WTC11 (cell line): ENCODE measurements at regions not wholly inside any gene's neighbourhood (a gene's known extent, or its start where the extent isn't known, plus 50 kb on each side); places are given as distances from the start of the nearest gene placed in this dataset.

Experiments
- ATAC-seq: fragments of 200-7000 bp; cut with Tn5 transposase; 2 replicates; pipeline ENCODE4 v1.10.0; 2021; ENCODE audit warnings: mild to moderate bottlenecking, moderate library complexity
- CTCF ChIA-PET: fragments of 300-600 bp; sonication (Branson Sonifier 250); formaldehyde crosslinking; loops from one replicate; lab custom pipeline; 2021; ENCODE audit warnings: antibody characterized with exemption; lab: Charles Lee
- POLR2A ChIA-PET: fragments of 350-600 bp; sonication (Branson Sonifier 250); formaldehyde crosslinking; loops from one replicate; lab custom pipeline; 2021; ENCODE audit warnings: antibody characterized with exemption; lab: Charles Lee
- DNase-seq: peaks from one replicate; pipeline ENCODE4 v3.0.0; 2021; ENCODE audit warnings: low spot score
- H3K27ac Mint-ChIP-seq: 2 replicates; pipeline ENCODE4 v1.8.0; 2021; ENCODE audit warnings: mixed read lengths
- H3K27me3 Mint-ChIP-seq: 2 replicates; pipeline ENCODE4 v1.8.0; 2021; ENCODE audit warnings: low read depth, mild to moderate bottlenecking, moderate library complexity, mixed read lengths
- H3K36me3 Mint-ChIP-seq: 2 replicates; pipeline ENCODE4 v1.8.0; 2021; ENCODE audit warnings: mixed read lengths
- H3K4me1 Mint-ChIP-seq: 2 replicates; pipeline ENCODE4 v1.8.0; 2022; ENCODE audit warnings: mixed read lengths
- H3K4me3 Mint-ChIP-seq: 2 replicates; pipeline ENCODE4 v1.8.0; 2021; ENCODE audit warnings: mild to moderate bottlenecking, moderate library complexity, mixed read lengths
- H3K9me3 Mint-ChIP-seq: 2 replicates; pipeline ENCODE4 v1.8.0; 2021; ENCODE audit warnings: mixed read lengths
- AR ChIP-seq: fragments of 250-450 bp; sonication (Bioruptor Pico); IDR thresholded peaks from 2 replicates; pipeline ENCODE4 v1.9.0; 2021; ENCODE audit warnings: mild to moderate bottlenecking
- CDX4 ChIP-seq: fragments of 250-450 bp; sonication (Bioruptor Pico); IDR thresholded peaks from 2 replicates; pipeline ENCODE4 v1.9.0; 2021; ENCODE audit warnings: moderate library complexity, mild to moderate bottlenecking, inconsistent platforms, borderline replicate concordance
- EMX1 ChIP-seq: fragments of 250-450 bp; sonication (Bioruptor Pico); IDR thresholded peaks from 2 replicates; pipeline ENCODE4 v1.8.0; 2021; ENCODE audit warnings: mild to moderate bottlenecking
- ETV6 ChIP-seq: sonication (generic); formaldehyde crosslinking; IDR thresholded peaks from 2 replicates; pipeline ENCODE4 v1.8.1; 2022; ENCODE audit warnings: mild to moderate bottlenecking, missing genetic modification reagents
- FOXK1 ChIP-seq: sonication (generic); formaldehyde crosslinking; IDR thresholded peaks from 2 replicates; pipeline ENCODE4 v1.8.0; 2022; ENCODE audit warnings: mild to moderate bottlenecking, moderate library complexity, missing genetic modification reagents
- FOXP4 ChIP-seq: sonication (generic); formaldehyde crosslinking; IDR thresholded peaks from 2 replicates; pipeline ENCODE4 v1.8.0; 2022; ENCODE audit warnings: mild to moderate bottlenecking, missing genetic modification reagents
- GABPB1 ChIP-seq: sonication (generic); formaldehyde crosslinking; IDR thresholded peaks from 2 replicates; pipeline ENCODE4 v1.8.1; 2023; ENCODE audit warnings: mild to moderate bottlenecking, missing genetic modification reagents
- HMGXB4 ChIP-seq: sonication (generic); formaldehyde crosslinking; IDR thresholded peaks from 2 replicates; pipeline ENCODE4 v1.8.1; 2023; ENCODE audit warnings: mild to moderate bottlenecking, moderate library complexity, missing genetic modification reagents
- IRF1 ChIP-seq: sonication (generic); formaldehyde crosslinking; IDR thresholded peaks from 2 replicates; pipeline ENCODE4 v1.8.0; 2023; ENCODE audit warnings: missing genetic modification reagents
- IRF2 ChIP-seq: sonication (generic); formaldehyde crosslinking; IDR thresholded peaks from 2 replicates; pipeline ENCODE4 v1.8.0; 2022; ENCODE audit warnings: low read depth, missing genetic modification reagents, borderline replicate concordance
- JUN ChIP-seq: sonication (generic); formaldehyde crosslinking; IDR thresholded peaks from 2 replicates; pipeline ENCODE4 v1.8.0; 2023; ENCODE audit warnings: mild to moderate bottlenecking, missing genetic modification reagents
- TEAD4 ChIP-seq: sonication (generic); formaldehyde crosslinking; IDR thresholded peaks from 2 replicates; pipeline ENCODE4 v1.8.0; 2022; ENCODE audit warnings: mild to moderate bottlenecking, missing genetic modification reagents
- TP53 ChIP-seq: sonication (generic); formaldehyde crosslinking; IDR thresholded peaks from 2 replicates; pipeline ENCODE4 v1.8.1; 2023; ENCODE audit warnings: mild to moderate bottlenecking, missing genetic modification reagents
- USF2 ChIP-seq: sonication (generic); formaldehyde crosslinking; IDR thresholded peaks from 2 replicates; pipeline ENCODE4 v1.8.1; 2023; ENCODE audit warnings: mild to moderate bottlenecking, missing genetic modification reagents, moderate library complexity
- ZBTB43 ChIP-seq: sonication (generic); formaldehyde crosslinking; IDR thresholded peaks from 2 replicates; pipeline ENCODE4 v1.8.1; 2023; ENCODE audit warnings: mild to moderate bottlenecking, missing genetic modification reagents
- ZNF317 ChIP-seq: sonication (generic); formaldehyde crosslinking; IDR thresholded peaks from 2 replicates; pipeline ENCODE4 v1.8.1; 2023; ENCODE audit warnings: low read depth, mild to moderate bottlenecking, moderate library complexity, missing genetic modification reagents, borderline replicate concordance
- ZNF671 ChIP-seq: fragments of 250-450 bp; sonication (Bioruptor Pico); IDR thresholded peaks from 2 replicates; pipeline ENCODE4 v1.8.0; 2021; ENCODE audit warnings: mild to moderate bottlenecking

GRCh38 chr1:57623039-57623790, 199.4 kb upstream of the DAB1 start (continued):
- TF ChIP-seq GABPB1 (CRISPR knock-in tag) (no peak), IRF2 (CRISPR knock-in tag) (no peak), TEAD4 (CRISPR knock-in tag) (no peak), TP53 (CRISPR knock-in tag) (no peak), CDX4 (CRISPR knock-in tag) (no peak), IRF1 (CRISPR knock-in tag) (no peak)

GRCh38 chr1:57621776-57622175, 197.9 kb upstream of the DAB1 start:
- Mint-ChIP-seq H3K27me3 (no peaks in the 10 kb centered on the region), H3K36me3 (no peaks in the 10 kb centered on the region)
- TF ChIP-seq JUN (no peak), HMGXB4 (CRISPR knock-in tag) (no peak), ZBTB43 (CRISPR knock-in tag) (no peak), FOXK1 (CRISPR knock-in tag) (no peak), AR (CRISPR knock-in tag) (no peak), GABPB1 (CRISPR knock-in tag) (no peak), TP53 (CRISPR knock-in tag) (no peak), EMX1 (CRISPR knock-in tag) (no peak), ZNF671 (CRISPR knock-in tag) (no peak), FOXP4 (CRISPR knock-in tag) (no peak), ZNF317 (CRISPR knock-in tag) (no peak), ETV6 (no peak), USF2 (CRISPR knock-in tag) (no peak)
- TF ChIP-seq, all 79 proteins: peak for 0
- H3K9me3 Mint-ChIP-seq, result no peaks in the 10 kb centered on the region
- CTCF ChIA-PET, result interaction anchor here (0.7 kb wide), 1 partner anchor 62 kb away, joined by 3 read pairs; no protein-coding TSS in a partner anchor
- H3K27ac Mint-ChIP-seq, result no peak overlapping the region
- H3K4me3 Mint-ChIP-seq, result no peak overlapping the region
- ATAC-seq, result no peak
- POLR2A ChIA-PET, result no interaction called here
- H3K4me1 Mint-ChIP-seq, result peaks cover 31% of the 10 kb centered on the region
- no peak for DNase-seq
